HG03039 (cell line): ENCODE measurements at regions not wholly inside any gene's neighbourhood (a gene's known extent, or its start where the extent isn't known, plus 50 kb on each side); places are given as distances from the start of the nearest gene placed in this dataset.

Experiments used
- ATAC-seq: cut with Tn5 transposase; IDR thresholded peaks from one replicate; pipeline ENCODE4 v1.9.1; 2021; ENCODE audit warnings: mild to moderate bottlenecking, moderate library complexity; ENCODE audit not compliant: unreplicated experiment

DNA sequence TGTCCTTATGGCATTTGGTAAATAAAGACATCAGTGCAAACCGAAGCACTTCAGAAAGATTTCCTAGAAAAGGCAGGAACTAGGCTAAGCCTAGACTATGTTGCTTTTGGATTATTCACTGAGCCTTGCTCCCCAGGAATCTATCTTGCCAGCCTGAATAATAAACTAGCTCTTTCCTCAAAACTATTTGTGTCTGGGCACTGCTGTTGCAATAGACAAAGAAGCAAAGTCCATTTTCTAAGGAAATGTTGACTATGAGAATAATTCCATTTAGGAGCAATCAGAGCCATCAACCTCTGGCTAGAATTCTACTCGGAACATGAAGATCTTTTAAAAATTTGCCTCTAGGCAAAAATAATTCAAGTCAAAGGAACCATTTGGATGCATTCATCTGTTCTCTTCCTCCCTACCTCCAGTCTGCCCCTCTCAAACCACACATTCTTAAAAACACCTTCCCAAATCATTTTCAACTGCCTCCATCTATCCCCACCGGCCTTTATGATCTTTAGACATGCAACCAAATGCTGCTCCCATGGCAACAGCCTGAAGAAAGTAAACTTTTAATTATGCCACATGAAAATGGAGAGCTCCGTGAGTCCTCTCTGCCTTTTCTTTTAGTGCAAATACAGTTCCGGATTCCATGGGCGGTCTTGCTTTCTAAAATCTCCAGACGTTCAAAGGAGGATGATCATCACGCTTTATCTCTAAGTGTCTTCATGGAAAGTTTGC is 61.5 kb upstream of the FZD10 start:
- no peak for ATAC-seq

DNA sequence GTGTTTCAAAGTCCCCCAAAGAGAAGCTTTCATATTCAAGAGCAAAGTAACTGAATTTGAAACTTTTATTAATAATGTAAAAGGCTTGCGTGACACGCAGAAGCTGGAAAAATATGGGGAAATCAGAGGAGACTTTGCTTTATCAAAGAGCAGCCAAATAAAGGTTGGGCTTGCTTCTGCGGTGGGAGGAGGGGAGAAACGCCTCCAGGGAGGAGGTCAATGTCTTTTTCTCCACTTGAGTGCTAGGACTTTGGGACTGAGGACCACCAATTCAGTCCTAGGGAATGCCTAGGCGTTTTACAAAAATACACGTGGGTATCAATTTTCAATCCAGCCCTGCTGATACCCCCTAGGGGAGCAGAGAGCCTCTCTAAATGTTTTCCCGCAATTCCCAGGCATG is 60.9 kb upstream of the FZD10 start:
- no peak for ATAC-seq

DNA sequence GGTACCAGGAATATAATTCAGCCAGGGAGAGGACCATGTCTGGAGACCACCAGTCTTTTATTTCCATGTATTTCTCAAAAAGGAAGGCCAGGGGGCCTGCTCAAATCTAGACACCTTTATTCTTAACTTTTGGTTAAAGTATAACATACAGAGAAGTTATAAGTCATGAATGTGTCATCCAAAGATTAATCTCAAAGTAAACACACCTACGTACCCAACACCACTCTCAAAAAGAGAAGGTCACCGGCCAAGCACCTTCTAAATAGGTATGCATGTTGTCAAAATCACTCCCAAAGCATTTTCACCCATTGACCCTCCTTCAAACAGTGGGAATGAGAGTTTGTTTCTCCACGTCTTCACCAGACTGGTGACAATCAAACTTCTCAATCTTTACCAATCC is 60.0 kb upstream of the FZD10 start:
- ATAC-seq, result no peak

DNA sequence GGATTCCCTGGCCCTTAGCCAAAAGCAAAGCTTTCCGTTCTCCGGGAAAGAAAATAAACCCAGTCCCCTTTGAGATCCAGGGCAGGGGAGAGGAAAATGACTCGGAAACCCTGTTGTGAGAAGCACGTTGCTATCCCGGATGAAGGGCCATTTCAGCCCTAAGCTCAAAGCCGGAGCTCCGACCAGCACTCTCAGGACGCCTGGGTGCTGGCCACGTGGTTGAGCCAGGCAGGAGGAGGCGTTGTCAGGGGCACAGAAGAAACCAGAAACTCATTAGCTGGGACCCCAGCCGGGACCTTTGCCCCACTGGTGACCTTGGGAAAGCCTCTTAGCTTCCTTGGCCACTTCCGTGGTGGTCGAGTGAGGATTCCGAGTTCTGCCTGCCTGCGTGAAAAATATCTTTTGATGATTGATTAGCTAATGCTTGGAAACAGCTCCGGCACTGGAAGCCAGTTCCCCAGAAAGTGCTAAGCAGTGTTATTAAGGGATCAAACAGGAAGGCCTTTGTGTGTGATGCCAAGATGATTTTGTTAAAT is 57.6 kb upstream of the FZD10 start:
- ATAC-seq, result no peak

DNA sequence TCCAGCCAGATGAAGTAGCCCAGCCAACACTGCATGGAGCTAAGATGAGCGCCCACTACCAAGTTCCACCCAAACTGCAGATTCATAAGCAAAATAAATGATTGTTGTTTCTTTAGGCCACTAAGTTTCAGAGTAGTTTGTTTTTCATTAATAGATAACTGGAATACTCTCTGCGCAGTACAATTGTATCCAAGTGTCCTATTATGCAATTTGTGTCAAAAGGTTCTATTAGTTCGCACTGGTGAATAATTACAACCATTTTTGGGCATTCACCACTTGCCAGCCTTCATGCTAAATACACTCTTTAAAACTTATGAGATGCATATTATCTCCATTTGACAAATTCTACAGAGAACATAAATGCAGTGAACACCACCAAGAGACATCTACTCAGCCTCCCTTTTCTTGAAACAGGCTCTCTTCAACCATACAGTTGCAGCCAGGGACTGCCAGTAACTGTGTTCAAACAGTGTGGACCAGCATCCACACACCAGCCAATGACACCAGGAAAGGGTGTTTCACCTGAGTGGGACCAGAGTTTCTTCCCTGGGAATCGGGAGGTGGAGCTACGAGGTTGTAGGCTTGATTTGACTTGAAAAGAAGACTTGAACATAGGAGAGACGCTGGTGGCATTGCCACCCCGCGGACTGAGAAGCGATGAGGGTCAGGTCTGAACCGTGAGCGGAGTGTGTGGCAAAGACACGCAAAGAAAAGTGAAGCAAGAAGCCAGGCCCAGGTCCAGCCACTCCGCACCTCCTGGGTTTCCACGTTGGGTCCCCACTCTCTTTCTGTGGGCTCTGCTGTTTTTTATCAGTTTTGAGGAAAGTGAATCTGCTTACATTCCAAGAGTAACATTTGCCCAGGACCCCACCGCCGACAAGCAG is 53.0 kb upstream of the FZD10 start:
- no peak for ATAC-seq

DNA sequence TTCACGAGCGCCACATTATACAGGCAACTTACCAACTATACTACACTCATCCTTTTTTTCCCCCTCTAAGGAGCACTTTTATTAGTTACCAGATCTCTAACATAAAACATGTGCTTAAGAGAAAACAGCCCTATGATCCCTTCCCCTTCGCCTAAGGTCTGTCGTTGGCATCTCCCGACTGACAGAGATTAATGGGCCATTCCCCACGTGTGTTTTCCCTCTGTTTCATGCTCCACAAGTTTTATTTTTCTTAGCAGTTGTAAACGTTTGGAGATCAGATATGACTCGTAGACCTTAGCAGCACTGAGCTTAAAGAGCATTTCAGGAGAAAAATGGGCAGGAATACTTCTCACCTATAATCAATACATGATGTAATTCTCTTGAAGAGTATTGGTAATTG is 51.4 kb upstream of the FZD10 start:
- ATAC-seq, result no peak

DNA sequence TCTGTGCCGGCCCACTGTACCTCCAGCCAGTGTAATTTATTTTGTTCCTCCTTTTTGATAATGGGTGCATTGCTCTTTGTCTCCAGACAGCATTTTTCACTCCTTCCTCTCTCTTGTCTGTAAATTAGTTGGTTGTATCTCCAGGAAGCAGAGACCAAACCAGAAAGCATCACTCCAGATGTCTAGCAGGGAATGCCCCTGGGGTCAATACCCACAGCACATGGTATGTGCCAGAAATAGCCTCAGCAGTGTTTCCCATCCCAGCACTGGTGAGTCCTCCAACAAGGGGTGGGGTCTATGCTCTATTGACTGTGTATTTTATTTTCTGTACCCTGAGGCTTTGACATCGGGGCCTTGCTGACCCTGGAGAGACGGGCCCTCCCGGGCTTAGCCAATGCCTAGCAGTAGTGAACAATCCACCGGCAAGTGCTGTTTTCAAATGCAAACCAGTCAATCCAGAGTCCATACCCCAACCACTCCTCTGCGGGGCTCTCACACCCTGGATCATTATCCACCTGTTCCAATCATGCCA is 50.2 kb upstream of the FZD10 start:
- no peak for ATAC-seq
